ENCODE measurements at regions not wholly inside any gene's neighbourhood (a gene's known extent, or its start where the extent isn't known, plus 50 kb on each side); places are given as distances from the start of the nearest gene placed in this dataset.

DNA sequence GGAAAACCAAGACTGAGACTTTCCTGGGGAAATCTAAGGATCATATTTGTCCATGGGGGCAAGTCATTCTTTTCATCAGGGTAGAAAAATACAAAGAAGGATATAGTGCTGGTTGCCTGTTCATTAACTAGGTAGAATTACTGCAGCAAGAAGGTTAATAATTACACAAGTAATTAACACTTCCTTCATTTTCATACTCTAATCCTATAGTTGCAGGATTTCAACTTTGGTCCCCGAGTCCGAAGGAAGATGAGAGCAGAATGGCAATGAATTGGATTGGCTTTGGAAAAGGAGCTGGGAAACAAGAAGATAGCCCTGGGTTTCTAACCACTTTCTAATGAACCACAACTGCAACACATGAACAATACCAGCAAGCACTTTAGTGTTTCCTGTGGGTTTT lies 199.2 kb upstream of the ESRRG start:
- TF ChIP-seq TAF1 (IDR thresholded peaks at IDR 0.05; ENCODE audit: borderline replicate concordance, insufficient read depth, low read length) (no peak), FOXP2 (optimal IDR thresholded peaks at IDR 0.05; ENCODE audit: borderline replicate concordance, extremely low read depth, extremely low read length, insufficient read depth) (no peak), SIN3A (IDR thresholded peaks at IDR 0.05; ENCODE audit: borderline replicate concordance, insufficient read depth, low read length) (no peak), POLR2AphosphoS5 (IDR thresholded peaks at IDR 0.05; ENCODE audit: low read depth, low read length) (no peak)
- TF ChIP-seq, protein P1, sequence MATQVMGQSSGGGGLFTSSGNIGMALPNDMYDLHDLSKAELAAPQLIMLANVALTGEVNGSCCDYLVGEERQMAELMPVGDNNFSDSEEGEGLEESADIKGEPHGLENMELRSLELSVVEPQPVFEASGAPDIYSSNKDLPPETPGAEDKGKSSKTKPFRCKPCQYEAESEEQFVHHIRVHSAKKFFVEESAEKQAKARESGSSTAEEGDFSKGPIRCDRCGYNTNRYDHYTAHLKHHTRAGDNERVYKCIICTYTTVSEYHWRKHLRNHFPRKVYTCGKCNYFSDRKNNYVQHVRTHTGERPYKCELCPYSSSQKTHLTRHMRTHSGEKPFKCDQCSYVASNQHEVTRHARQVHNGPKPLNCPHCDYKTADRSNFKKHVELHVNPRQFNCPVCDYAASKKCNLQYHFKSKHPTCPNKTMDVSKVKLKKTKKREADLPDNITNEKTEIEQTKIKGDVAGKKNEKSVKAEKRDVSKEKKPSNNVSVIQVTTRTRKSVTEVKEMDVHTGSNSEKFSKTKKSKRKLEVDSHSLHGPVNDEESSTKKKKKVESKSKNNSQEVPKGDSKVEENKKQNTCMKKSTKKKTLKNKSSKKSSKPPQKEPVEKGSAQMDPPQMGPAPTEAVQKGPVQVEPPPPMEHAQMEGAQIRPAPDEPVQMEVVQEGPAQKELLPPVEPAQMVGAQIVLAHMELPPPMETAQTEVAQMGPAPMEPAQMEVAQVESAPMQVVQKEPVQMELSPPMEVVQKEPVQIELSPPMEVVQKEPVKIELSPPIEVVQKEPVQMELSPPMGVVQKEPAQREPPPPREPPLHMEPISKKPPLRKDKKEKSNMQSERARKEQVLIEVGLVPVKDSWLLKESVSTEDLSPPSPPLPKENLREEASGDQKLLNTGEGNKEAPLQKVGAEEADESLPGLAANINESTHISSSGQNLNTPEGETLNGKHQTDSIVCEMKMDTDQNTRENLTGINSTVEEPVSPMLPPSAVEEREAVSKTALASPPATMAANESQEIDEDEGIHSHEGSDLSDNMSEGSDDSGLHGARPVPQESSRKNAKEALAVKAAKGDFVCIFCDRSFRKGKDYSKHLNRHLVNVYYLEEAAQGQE (IDR thresholded peaks at IDR 0.05; ENCODE audit: insufficient read depth in 1 of 2, low read depth in 2 of 2, low read length in 2 of 2), result no peak

- TF ChIP-seq SIN3A (IDR thresholded peaks at IDR 0.05; ENCODE audit: borderline replicate concordance, insufficient read depth, low read length), result no peak
- TF ChIP-seq TAF1 (IDR thresholded peaks at IDR 0.05; ENCODE audit: borderline replicate concordance, insufficient read depth, low read length), result no peak
- TF ChIP-seq POLR2AphosphoS5 (IDR thresholded peaks at IDR 0.05; ENCODE audit: low read depth, low read length), result no peak
- no peak for TF ChIP-seq FOXP2 (optimal IDR thresholded peaks at IDR 0.05; ENCODE audit: borderline replicate concordance, extremely low read depth, extremely low read length, insufficient read depth)
Observed at GRCh38 chr1:216921866-216922265, 198.6 kb upstream of the ESRRG start.

GRCh38 chr1:216919060-216919970 lies 196.1 kb upstream of the ESRRG start:
- TF ChIP-seq, protein P1 (IDR thresholded peaks at IDR 0.05; ENCODE audit: insufficient read depth in 1 of 2, low read depth in 2 of 2, low read length in 2 of 2), result no peak
- no peak for TF ChIP-seq FOXP2 (optimal IDR thresholded peaks at IDR 0.05; ENCODE audit: borderline replicate concordance, extremely low read depth, extremely low read length, insufficient read depth)
- no peak for TF ChIP-seq TAF1 (IDR thresholded peaks at IDR 0.05; ENCODE audit: borderline replicate concordance, insufficient read depth, low read length)
- TF ChIP-seq POLR2AphosphoS5 (IDR thresholded peaks at IDR 0.05; ENCODE audit: low read depth, low read length), result no peak
- no peak for TF ChIP-seq SIN3A (IDR thresholded peaks at IDR 0.05; ENCODE audit: borderline replicate concordance, insufficient read depth, low read length)

GRCh38 chr1:216916890-216917438 lies 193.7 kb upstream of the ESRRG start:
- no peak for TF ChIP-seq POLR2AphosphoS5 (IDR thresholded peaks at IDR 0.05; ENCODE audit: low read depth, low read length)
- no peak for TF ChIP-seq FOXP2 (optimal IDR thresholded peaks at IDR 0.05; ENCODE audit: borderline replicate concordance, extremely low read depth, extremely low read length, insufficient read depth)

GRCh38 chr1:216914974-216915373 lies 191.7 kb upstream of the ESRRG start:
- TF ChIP-seq SIN3A (IDR thresholded peaks at IDR 0.05; ENCODE audit: borderline replicate concordance, insufficient read depth, low read length) (no peak), POLR2AphosphoS5 (IDR thresholded peaks at IDR 0.05; ENCODE audit: low read depth, low read length) (no peak), FOXP2 (optimal IDR thresholded peaks at IDR 0.05; ENCODE audit: borderline replicate concordance, extremely low read depth, extremely low read length, insufficient read depth) (no peak), TAF1 (IDR thresholded peaks at IDR 0.05; ENCODE audit: borderline replicate concordance, insufficient read depth, low read length) (no peak)
- TF ChIP-seq, protein P1 (IDR thresholded peaks at IDR 0.05; ENCODE audit: insufficient read depth in 1 of 2, low read depth in 2 of 2, low read length in 2 of 2), result no peak

- TF ChIP-seq FOXP2 (optimal IDR thresholded peaks at IDR 0.05; ENCODE audit: borderline replicate concordance, extremely low read depth, extremely low read length, insufficient read depth) (no peak), TAF1 (IDR thresholded peaks at IDR 0.05; ENCODE audit: borderline replicate concordance, insufficient read depth, low read length) (no peak), SIN3A (IDR thresholded peaks at IDR 0.05; ENCODE audit: borderline replicate concordance, insufficient read depth, low read length) (no peak), POLR2AphosphoS5 (IDR thresholded peaks at IDR 0.05; ENCODE audit: low read depth, low read length) (no peak)
- TF ChIP-seq, protein P1 (IDR thresholded peaks at IDR 0.05; ENCODE audit: insufficient read depth in 1 of 2, low read depth in 2 of 2, low read length in 2 of 2), result no peak
Observed at GRCh38 chr1:216913976-216914375, 190.7 kb upstream of the ESRRG start.

Data from PFSK-1 (cell line).